ENCODE measurements at regions not wholly inside any gene's neighbourhood (a gene's known extent, or its start where the extent isn't known, plus 50 kb on each side); places are given as distances from the start of the nearest gene placed in this dataset.

- no peaks in the 10 kb centered on the region for H3K36me3 ChIP-seq (ENCODE audit: control insufficient read depth, low read length)
- no peaks in the 10 kb centered on the region for H3K4me1 ChIP-seq (ENCODE audit: control insufficient read depth, low read length)
- no peak overlapping the region for H3K4me2 ChIP-seq (ENCODE audit: low read length)
- no peak overlapping the region for H3K27ac ChIP-seq (ENCODE audit: low read depth, low read length)
- H3F3A ChIP-seq (ENCODE audit: control insufficient read depth, insufficient read depth): no peaks in the 10 kb centered on the region
- no peaks in the 10 kb centered on the region for H3K27me3 ChIP-seq (ENCODE audit: control insufficient read depth, low read length)
- H3K4me3 ChIP-seq (ENCODE audit: low read length): no peak overlapping the region
- no peaks in the 10 kb centered on the region for H3K9me3 ChIP-seq (ENCODE audit: control insufficient read depth, insufficient read depth, low read length)
- no peaks in the 10 kb centered on the region for H3K9me2 ChIP-seq (replicated peaks; ENCODE audit: control insufficient read depth, low read length)
- no peaks in the 10 kb centered on the region for H3K79me2 ChIP-seq (ENCODE audit: control insufficient read depth, low read length)
- TF ChIP-seq EZH2phosphoT487 (IDR thresholded peaks at IDR 0.05; ENCODE audit: borderline replicate concordance, low read length) (no peak), CTCF (IDR thresholded peaks at IDR 0.05; ENCODE audit: low read depth, low read length, poor library complexity, severe bottlenecking) (no peak)
- H4K20me1 ChIP-seq (ENCODE audit: control insufficient read depth, insufficient read depth, low read depth, low read length): no peaks in the 10 kb centered on the region
Observed at GRCh38 chr1:82718719-82719419, 918.1 kb downstream of the ADGRL2 start.

GRCh38 chr1:82710091-82710490, 909.4 kb downstream of the ADGRL2 start:
- H3K4me2 ChIP-seq (ENCODE audit: low read length): no peak overlapping the region
- no peaks in the 10 kb centered on the region for H3K9me3 ChIP-seq (ENCODE audit: control insufficient read depth, insufficient read depth, low read length)
- H4K20me1 ChIP-seq (ENCODE audit: control insufficient read depth, insufficient read depth, low read depth, low read length): no peaks in the 10 kb centered on the region
- TF ChIP-seq EZH2phosphoT487 (IDR thresholded peaks at IDR 0.05; ENCODE audit: borderline replicate concordance, low read length) (no peak), CTCF (IDR thresholded peaks at IDR 0.05; ENCODE audit: low read depth, low read length, poor library complexity, severe bottlenecking) (no peak)
- no peaks in the 10 kb centered on the region for H3K27me3 ChIP-seq (ENCODE audit: control insufficient read depth, low read length)
- no peaks in the 10 kb centered on the region for H3K79me2 ChIP-seq (ENCODE audit: control insufficient read depth, low read length)
- no peaks in the 10 kb centered on the region for H3F3A ChIP-seq (ENCODE audit: control insufficient read depth, insufficient read depth)
- no peaks in the 10 kb centered on the region for H3K9me2 ChIP-seq (replicated peaks; ENCODE audit: control insufficient read depth, low read length)
- H3K36me3 ChIP-seq (ENCODE audit: control insufficient read depth, low read length): no peaks in the 10 kb centered on the region
- H3K27ac ChIP-seq (ENCODE audit: low read depth, low read length): no peak overlapping the region
- H3K4me1 ChIP-seq (ENCODE audit: control insufficient read depth, low read length): no peaks in the 10 kb centered on the region
- no peak overlapping the region for H3K4me3 ChIP-seq (ENCODE audit: low read length)

DNA sequence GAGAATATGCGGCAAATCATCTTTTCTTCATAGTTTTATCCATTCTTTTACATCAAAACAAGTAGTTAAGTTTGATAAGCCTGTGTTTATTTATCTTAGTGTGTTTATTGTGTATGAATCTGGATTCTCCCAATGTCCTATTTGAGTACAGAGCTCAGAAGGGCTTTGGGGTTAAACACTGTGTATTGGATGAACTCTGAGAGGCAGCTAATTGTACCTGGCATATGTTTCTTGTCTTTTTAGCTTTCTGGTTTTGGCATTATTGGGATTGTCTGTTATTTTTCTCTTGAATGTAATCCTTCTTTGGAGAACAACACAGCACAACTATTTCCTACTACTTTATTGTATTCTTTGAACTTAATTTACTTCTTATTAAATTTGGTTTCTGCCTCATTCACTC, 906.9 kb downstream of the ADGRL2 start:
- no peak for TF ChIP-seq EZH2phosphoT487 (IDR thresholded peaks at IDR 0.05; ENCODE audit: borderline replicate concordance, low read length)
- TF ChIP-seq CTCF (IDR thresholded peaks at IDR 0.05; ENCODE audit: low read depth, low read length, poor library complexity, severe bottlenecking): no peak
- Histone ChIP-seq H3K27me3 (ENCODE audit: control insufficient read depth, low read length) (no peaks in the 10 kb centered on the region), H4K20me1 (ENCODE audit: control insufficient read depth, insufficient read depth, low read depth, low read length) (no peaks in the 10 kb centered on the region), H3K4me3 (ENCODE audit: low read length) (no peak overlapping the region), H3K4me1 (ENCODE audit: control insufficient read depth, low read length) (no peaks in the 10 kb centered on the region), H3K9me3 (ENCODE audit: control insufficient read depth, insufficient read depth, low read length) (no peaks in the 10 kb centered on the region), H3K4me2 (ENCODE audit: low read length) (no peak overlapping the region), H3K27ac (ENCODE audit: low read depth, low read length) (no peak overlapping the region), H3K79me2 (ENCODE audit: control insufficient read depth, low read length) (no peaks in the 10 kb centered on the region), H3K9me2 (replicated peaks; ENCODE audit: control insufficient read depth, low read length) (no peaks in the 10 kb centered on the region), H3K36me3 (ENCODE audit: control insufficient read depth, low read length) (no peaks in the 10 kb centered on the region), H3F3A (ENCODE audit: control insufficient read depth, insufficient read depth) (no peaks in the 10 kb centered on the region)
